ENCODE measurements at regions not wholly inside any gene's neighbourhood (a gene's known extent, or its start where the extent isn't known, plus 50 kb on each side); places are given as distances from the start of the nearest gene placed in this dataset.
"Not testable (repeated sequence)": the region's sequence is repeated elsewhere in the genome, so short reads cannot be mapped to it uniquely, and the experiment has no call there.

DNA sequence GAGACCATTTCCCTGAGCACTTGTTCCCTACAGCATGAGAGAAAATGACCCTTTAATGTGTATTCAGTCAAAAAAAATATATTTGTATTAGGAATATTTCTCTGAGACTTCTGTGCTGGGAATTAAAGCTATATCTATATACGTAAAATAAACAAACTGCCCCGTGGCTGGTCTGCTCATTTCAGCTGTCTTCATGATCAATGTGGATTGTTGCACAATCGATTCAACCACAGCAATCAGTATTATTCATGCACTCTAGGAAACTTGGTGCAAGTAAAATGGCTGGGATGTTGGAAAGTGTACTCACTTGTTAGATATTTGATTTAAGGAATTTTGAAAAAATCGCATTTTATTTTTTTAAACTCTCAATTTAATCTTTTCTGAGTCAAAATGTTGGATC, 307.9 kb upstream of the ZFP42 start:
- 15 to 22% methylated on average over 4 of the region's 4 CpGs for WGBS, 2 donors
- intact Hi-C loops (cut with DNase I): no loop called here
- Histone ChIP-seq H3K27me3 (no peaks in the 10 kb centered on the region), H3K9me3 (no peaks in the 10 kb centered on the region), H3K27ac (no peak overlapping the region), H3K4me3 (no peak overlapping the region), H3K36me3 (replicated peaks in 1 of 2; ENCODE audit: insufficient read depth in 1 of 2, low read depth in 2 of 2) (no peaks in the 10 kb centered on the region), H3K4me1 (no peaks in the 10 kb centered on the region)
- ATAC-seq: no peak
- TF ChIP-seq, protein P1, sequence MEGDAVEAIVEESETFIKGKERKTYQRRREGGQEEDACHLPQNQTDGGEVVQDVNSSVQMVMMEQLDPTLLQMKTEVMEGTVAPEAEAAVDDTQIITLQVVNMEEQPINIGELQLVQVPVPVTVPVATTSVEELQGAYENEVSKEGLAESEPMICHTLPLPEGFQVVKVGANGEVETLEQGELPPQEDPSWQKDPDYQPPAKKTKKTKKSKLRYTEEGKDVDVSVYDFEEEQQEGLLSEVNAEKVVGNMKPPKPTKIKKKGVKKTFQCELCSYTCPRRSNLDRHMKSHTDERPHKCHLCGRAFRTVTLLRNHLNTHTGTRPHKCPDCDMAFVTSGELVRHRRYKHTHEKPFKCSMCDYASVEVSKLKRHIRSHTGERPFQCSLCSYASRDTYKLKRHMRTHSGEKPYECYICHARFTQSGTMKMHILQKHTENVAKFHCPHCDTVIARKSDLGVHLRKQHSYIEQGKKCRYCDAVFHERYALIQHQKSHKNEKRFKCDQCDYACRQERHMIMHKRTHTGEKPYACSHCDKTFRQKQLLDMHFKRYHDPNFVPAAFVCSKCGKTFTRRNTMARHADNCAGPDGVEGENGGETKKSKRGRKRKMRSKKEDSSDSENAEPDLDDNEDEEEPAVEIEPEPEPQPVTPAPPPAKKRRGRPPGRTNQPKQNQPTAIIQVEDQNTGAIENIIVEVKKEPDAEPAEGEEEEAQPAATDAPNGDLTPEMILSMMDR (IDR thresholded peaks at IDR 0.05): no peak
- TF ChIP-seq POLR2A (IDR thresholded peaks at IDR 0.05): no peak
- no peak for DNase-seq

DNA sequence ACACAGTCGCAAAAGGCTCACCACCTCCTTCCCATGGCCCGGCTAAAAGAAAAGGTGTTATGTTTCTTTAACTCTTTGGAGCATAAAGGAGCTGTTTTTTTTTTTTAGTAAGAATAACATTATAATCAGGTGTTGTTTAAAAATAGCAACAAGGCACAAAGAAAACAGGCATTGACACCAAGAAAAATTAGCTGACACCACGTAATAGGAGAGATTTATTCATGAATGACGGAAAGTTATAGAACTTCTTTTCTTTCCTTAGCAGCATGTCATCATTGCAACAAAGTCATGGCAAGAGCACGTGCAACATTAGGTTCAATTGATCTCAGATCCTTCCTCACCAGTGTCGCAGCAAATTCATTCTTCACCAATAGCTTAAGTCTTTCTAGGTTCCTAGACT, 302.9 kb upstream of the ZFP42 start:
- Histone ChIP-seq H3K4me1 (no peaks in the 10 kb centered on the region), H3K4me3 (no peak overlapping the region), H3K27me3 (no peaks in the 10 kb centered on the region), H3K27ac (no peak overlapping the region), H3K9me3 (no peaks in the 10 kb centered on the region), H3K36me3 (replicated peaks in 1 of 2; ENCODE audit: insufficient read depth in 1 of 2, low read depth in 2 of 2) (no peaks in the 10 kb centered on the region)
- WGBS, 2 donors: 50 to 60% methylated on average over 6 of the region's 6 CpGs
- DNase-seq (no peak), ATAC-seq (no peak)
- no peak for TF ChIP-seq POLR2A (IDR thresholded peaks at IDR 0.05)
- TF ChIP-seq, protein P1 (IDR thresholded peaks at IDR 0.05): no peak
- intact Hi-C loops (cut with DNase I): no loop called here

DNA sequence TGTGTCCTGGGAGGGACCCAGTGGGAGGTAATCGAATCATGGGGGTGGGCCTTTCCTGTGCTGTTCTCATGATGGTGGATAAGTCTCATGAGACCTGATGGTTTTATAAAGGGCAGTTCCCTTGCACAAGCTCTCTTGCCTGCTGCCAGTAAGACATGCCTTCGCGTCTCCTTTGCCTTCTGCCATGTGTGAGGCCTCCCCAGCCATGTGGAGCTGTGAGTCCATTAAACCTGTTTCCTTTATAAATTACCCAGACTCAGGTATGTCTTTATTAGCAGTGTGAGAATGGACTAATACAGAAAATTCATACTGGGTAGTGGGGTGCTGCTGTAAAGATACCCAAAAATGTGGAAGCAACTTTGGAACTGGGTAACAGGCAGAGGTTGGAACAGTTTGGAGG, 300.0 kb upstream of the ZFP42 start:
- DNase-seq; H3K9me3 ChIP-seq; H3K4me1 ChIP-seq; H3K36me3 ChIP-seq (replicated peaks in 1 of 2; ENCODE audit: insufficient read depth in 1 of 2, low read depth in 2 of 2); ATAC-seq; H3K4me3 ChIP-seq; H3K27ac ChIP-seq; H3K27me3 ChIP-seq; intact Hi-C loops (cut with DNase I): not testable (repeated sequence)
- 75 to 100% methylated on average over 2 to 3 of the region's 3 CpGs for WGBS, 2 donors

- no peak overlapping the region for H3K27ac ChIP-seq
- H3K27me3 ChIP-seq: no peaks in the 10 kb centered on the region
- 68 to 81% methylated on average over 3 of the region's 3 CpGs for WGBS, 2 donors
- intact Hi-C loops (cut with DNase I): no loop called here
- H3K9me3 ChIP-seq: peaks cover 0 to 7% (median 0%) of the 10 kb centered on the region in 3 donors
- ATAC-seq: no peak
- no peak overlapping the region for H3K4me3 ChIP-seq
- no peak for TF ChIP-seq POLR2A (IDR thresholded peaks at IDR 0.05)
- TF ChIP-seq, protein P1 (IDR thresholded peaks at IDR 0.05): no peak
- no peaks in the 10 kb centered on the region for H3K4me1 ChIP-seq
- DNase-seq: no peak
- no peaks in the 10 kb centered on the region for H3K36me3 ChIP-seq (replicated peaks in 1 of 2; ENCODE audit: insufficient read depth in 1 of 2, low read depth in 2 of 2)
Measured at GRCh38 chr4:187711586-187711985, 284.0 kb upstream of the ZFP42 start.

GRCh38 chr4:187714957-187715356, 280.6 kb upstream of the ZFP42 start:
- no peaks in the 10 kb centered on the region for H3K9me3 ChIP-seq
- ATAC-seq (no peak), DNase-seq (no peak)
- intact Hi-C loops (cut with DNase I): no loop called here
- no peaks in the 10 kb centered on the region for H3K36me3 ChIP-seq (replicated peaks in 1 of 2; ENCODE audit: insufficient read depth in 1 of 2, low read depth in 2 of 2)
- no peaks in the 10 kb centered on the region for H3K4me1 ChIP-seq
- H3K27me3 ChIP-seq: no peaks in the 10 kb centered on the region
- H3K27ac ChIP-seq: no peak overlapping the region
- TF ChIP-seq POLR2A (IDR thresholded peaks at IDR 0.05): no peak
- TF ChIP-seq, protein P1 (IDR thresholded peaks at IDR 0.05): no peak
- WGBS, 2 donors: 69 to 72% methylated on average over 5 of the region's 5 CpGs
- no peak overlapping the region for H3K4me3 ChIP-seq

All from body of pancreas (tissue), 4 donors.